ENCODE measurements at regions not wholly inside any gene's neighbourhood (a gene's known extent, or its start where the extent isn't known, plus 50 kb on each side); places are given as distances from the start of the nearest gene placed in this dataset.

DNA sequence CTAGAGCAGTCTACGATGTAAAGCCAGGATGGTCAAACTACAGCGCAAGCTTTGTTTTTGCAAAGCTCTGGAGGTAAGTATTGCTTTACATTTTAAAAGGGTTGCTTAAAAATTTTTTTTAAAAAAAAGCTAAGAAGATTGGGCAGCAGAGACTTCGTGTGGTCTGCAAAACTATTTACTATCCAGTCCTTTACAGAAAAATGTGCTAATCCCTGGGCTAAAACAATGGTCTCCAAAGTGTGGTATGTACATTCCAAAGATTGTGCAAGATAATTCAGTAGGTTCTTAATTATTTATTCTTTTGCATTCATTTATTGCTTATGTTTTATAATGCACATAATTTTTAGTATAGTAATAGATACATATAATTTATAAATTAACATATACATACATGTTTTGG is 113.2 kb downstream of the MFAP3L start:
- ChIA-PET POLR2A (no interaction called here), CTCF (no interaction called here)
- H3K9me3 Mint-ChIP-seq (ENCODE audit: insufficient read depth) = peaks cover 6% of the 10 kb centered on the region
- ATAC-seq (ENCODE audit: low read depth) = no peak
- Histone ChIP-seq H3K4me1 (ENCODE audit: control insufficient read depth in 2 of 2, insufficient read depth in 2 of 2, low read length in 2 of 2) (no peaks in the 10 kb centered on the region), H2AFZ (ENCODE audit: insufficient read depth, low read depth, low read length, poor library complexity, severe bottlenecking) (no peak overlapping the region), H3K36me3 (replicated peaks in 1 of 2; ENCODE audit: control extremely low read depth in 1 of 2, control insufficient read depth in 1 of 2, extremely low read depth in 1 of 2, insufficient read depth in 2 of 2, low read length in 1 of 2) (no peaks in the 10 kb centered on the region), H3K27me3 (replicated peaks in 1 of 4; ENCODE audit: control extremely low read depth in 1 of 4, control insufficient read depth in 3 of 4, insufficient read depth in 4 of 4, low read length in 3 of 4) (no peaks in the 10 kb centered on the region), H3K9me3 (ENCODE audit: control extremely low read depth in 1 of 3, control insufficient read depth in 2 of 3, insufficient read depth in 1 of 3, low read length in 2 of 3) (peaks cover 0 to 17% (median 8%) of the 10 kb centered on the region in 3 donors), H3K9ac (ENCODE audit: low read length) (no peak overlapping the region), H3K27ac (ENCODE audit: low read length in 2 of 2) (no peak overlapping the region), H4K20me1 (ENCODE audit: control insufficient read depth, insufficient read depth, low read length, poor library complexity, severe bottlenecking) (no peaks in the 10 kb centered on the region), H3K4me2 (replicated peaks; ENCODE audit: low read depth, low read length, poor library complexity, severe bottlenecking) (no peak overlapping the region), H3K79me2 (ENCODE audit: control insufficient read depth, insufficient read depth, low read length) (no peaks in the 10 kb centered on the region), H3K4me3 (ENCODE audit: control extremely low read depth in 1 of 5, extremely low read depth in 1 of 5, insufficient read depth in 1 of 5, low read depth in 2 of 5, low read length in 4 of 5) (no peak overlapping the region)
- no peaks in the 10 kb centered on the region for H3K4me1 Mint-ChIP-seq
- H3K4me3 Mint-ChIP-seq = no peak overlapping the region
- no peaks in the 10 kb centered on the region for H3K27me3 Mint-ChIP-seq
- TF ChIP-seq, protein P1, sequence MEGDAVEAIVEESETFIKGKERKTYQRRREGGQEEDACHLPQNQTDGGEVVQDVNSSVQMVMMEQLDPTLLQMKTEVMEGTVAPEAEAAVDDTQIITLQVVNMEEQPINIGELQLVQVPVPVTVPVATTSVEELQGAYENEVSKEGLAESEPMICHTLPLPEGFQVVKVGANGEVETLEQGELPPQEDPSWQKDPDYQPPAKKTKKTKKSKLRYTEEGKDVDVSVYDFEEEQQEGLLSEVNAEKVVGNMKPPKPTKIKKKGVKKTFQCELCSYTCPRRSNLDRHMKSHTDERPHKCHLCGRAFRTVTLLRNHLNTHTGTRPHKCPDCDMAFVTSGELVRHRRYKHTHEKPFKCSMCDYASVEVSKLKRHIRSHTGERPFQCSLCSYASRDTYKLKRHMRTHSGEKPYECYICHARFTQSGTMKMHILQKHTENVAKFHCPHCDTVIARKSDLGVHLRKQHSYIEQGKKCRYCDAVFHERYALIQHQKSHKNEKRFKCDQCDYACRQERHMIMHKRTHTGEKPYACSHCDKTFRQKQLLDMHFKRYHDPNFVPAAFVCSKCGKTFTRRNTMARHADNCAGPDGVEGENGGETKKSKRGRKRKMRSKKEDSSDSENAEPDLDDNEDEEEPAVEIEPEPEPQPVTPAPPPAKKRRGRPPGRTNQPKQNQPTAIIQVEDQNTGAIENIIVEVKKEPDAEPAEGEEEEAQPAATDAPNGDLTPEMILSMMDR (IDR thresholded peaks at IDR 0.05) = no peak
- TF ChIP-seq EZH2 (IDR thresholded peaks at IDR 0.05; ENCODE audit: borderline replicate concordance, insufficient read depth, low read depth, low read length, poor library complexity, severe bottlenecking) = no peak
- 100% methylated on average over 2 of the region's 3 CpGs for WGBS (ENCODE audit: insufficient coverage)
- intact Hi-C loops (cut with micrococcal nuclease) = no loop called here
- no peak overlapping the region for H3K27ac Mint-ChIP-seq
- no peak for DNase-seq

DNA sequence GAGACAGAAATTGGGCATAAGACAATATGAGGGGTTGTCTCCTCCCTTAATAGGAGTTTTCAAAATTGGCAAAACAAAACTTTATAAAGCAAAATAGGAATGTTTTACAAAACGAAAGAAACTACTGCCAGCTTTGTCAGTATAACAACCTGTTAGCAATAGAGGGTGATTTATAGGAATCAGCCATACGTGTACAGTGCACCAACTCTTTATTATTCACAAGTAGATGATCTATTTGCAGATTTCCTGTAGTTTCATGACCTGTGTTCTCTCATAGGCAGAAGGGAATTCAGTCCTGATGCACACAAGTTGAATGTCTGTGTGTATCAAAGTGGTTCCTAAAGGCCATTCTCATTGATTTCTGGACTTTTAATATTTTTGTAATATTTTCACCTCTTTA is 116.3 kb downstream of the MFAP3L start:
- no peak overlapping the region for H3K4me3 ChIP-seq (ENCODE audit: control extremely low read depth in 1 of 5, extremely low read depth in 1 of 5, insufficient read depth in 1 of 5, low read depth in 2 of 5, low read length in 4 of 5)
- H3K9ac ChIP-seq (ENCODE audit: low read length) = no peak overlapping the region
- H3K36me3 ChIP-seq (replicated peaks in 1 of 2; ENCODE audit: control extremely low read depth in 1 of 2, control insufficient read depth in 1 of 2, extremely low read depth in 1 of 2, insufficient read depth in 2 of 2, low read length in 1 of 2) = no peaks in the 10 kb centered on the region
- H3K27ac ChIP-seq (ENCODE audit: low read length in 2 of 2) = no peak overlapping the region
- H3K27ac Mint-ChIP-seq = no peak overlapping the region
- H3K27me3 Mint-ChIP-seq = no peaks in the 10 kb centered on the region
- intact Hi-C loops (cut with micrococcal nuclease) = no loop called here
- TF ChIP-seq EZH2 (IDR thresholded peaks at IDR 0.05; ENCODE audit: borderline replicate concordance, insufficient read depth, low read depth, low read length, poor library complexity, severe bottlenecking) = no peak
- TF ChIP-seq, protein P1 (IDR thresholded peaks at IDR 0.05) = no peak
- H3K27me3 ChIP-seq (replicated peaks in 1 of 4; ENCODE audit: control extremely low read depth in 1 of 4, control insufficient read depth in 3 of 4, insufficient read depth in 4 of 4, low read length in 3 of 4) = no peaks in the 10 kb centered on the region
- no peaks in the 10 kb centered on the region for H3K4me1 ChIP-seq (ENCODE audit: control insufficient read depth in 2 of 2, insufficient read depth in 2 of 2, low read length in 2 of 2)
- H4K20me1 ChIP-seq (ENCODE audit: control insufficient read depth, insufficient read depth, low read length, poor library complexity, severe bottlenecking) = no peaks in the 10 kb centered on the region
- ATAC-seq (ENCODE audit: low read depth) (no peak), DNase-seq (no peak)
- H2AFZ ChIP-seq (ENCODE audit: insufficient read depth, low read depth, low read length, poor library complexity, severe bottlenecking) = no peak overlapping the region
- no peaks in the 10 kb centered on the region for H3K79me2 ChIP-seq (ENCODE audit: control insufficient read depth, insufficient read depth, low read length)
- no peak overlapping the region for H3K4me2 ChIP-seq (replicated peaks; ENCODE audit: low read depth, low read length, poor library complexity, severe bottlenecking)
- CTCF ChIA-PET = no interaction called here
- no peaks in the 10 kb centered on the region for H3K9me3 Mint-ChIP-seq (ENCODE audit: insufficient read depth)
- no peaks in the 10 kb centered on the region for H3K4me1 Mint-ChIP-seq
- WGBS (ENCODE audit: insufficient coverage) = no CpG with 5 or more reads among the region's 2 CpGs
- no peak overlapping the region for H3K4me3 Mint-ChIP-seq
- peaks cover 0 to 3% (median 0%) of the 10 kb centered on the region in 3 donors for H3K9me3 ChIP-seq (ENCODE audit: control extremely low read depth in 1 of 3, control insufficient read depth in 2 of 3, insufficient read depth in 1 of 3, low read length in 2 of 3)
- POLR2A ChIA-PET = no interaction called here
